Glutamatergic neuron (in vitro differentiated cells): ENCODE measurements at regions not wholly inside any gene's neighbourhood (a gene's known extent, or its start where the extent isn't known, plus 50 kb on each side); places are given as distances from the start of the nearest gene placed in this dataset.

Experiments
- DNase-seq: peaks from one replicate; pipeline ENCODE4 v3.0.0; 2022
- H3K27ac Mint-ChIP-seq: one replicate; pipeline ENCODE4 v1.8.0; 2020; ENCODE audit warnings: mild to moderate bottlenecking, mixed read lengths, inconsistent platforms; ENCODE audit not compliant: unreplicated experiment
- H3K27me3 Mint-ChIP-seq: one replicate; pipeline ENCODE4 v1.8.0; 2020; ENCODE audit warnings: mild to moderate bottlenecking, moderate library complexity, mixed read lengths, inconsistent platforms; ENCODE audit not compliant: unreplicated experiment
- H3K36me3 Mint-ChIP-seq: one replicate; pipeline ENCODE4 v1.8.0; 2020; ENCODE audit warnings: mild to moderate bottlenecking, mixed read lengths, inconsistent platforms; ENCODE audit not compliant: unreplicated experiment
- H3K4me1 Mint-ChIP-seq: one replicate; pipeline ENCODE4 v1.8.0; 2020; ENCODE audit warnings: mild to moderate bottlenecking, low read depth, mixed read lengths, inconsistent platforms; ENCODE audit not compliant: unreplicated experiment
- H3K4me3 Mint-ChIP-seq: one replicate; pipeline ENCODE4 v1.8.0; 2020; ENCODE audit warnings: mild to moderate bottlenecking, mixed read lengths, inconsistent platforms; ENCODE audit not compliant: unreplicated experiment
- H3K9me3 Mint-ChIP-seq: one replicate; pipeline ENCODE4 v1.8.0; 2020; ENCODE audit warnings: mild to moderate bottlenecking, moderate library complexity, mixed read lengths, inconsistent platforms; ENCODE audit not compliant: unreplicated experiment
- CTCF ChIP-seq: fragments of 200-600 bp; sonication (generic); IDR thresholded peaks from one replicate; pipeline ENCODE4 v1.5.0; 2021; ENCODE audit not compliant: partially characterized antibody, unreplicated experiment

GRCh38 chr9:1869843-1870242 lies 145.3 kb upstream of the SMARCA2 start:
- Mint-ChIP-seq H3K4me1 (no peaks in the 10 kb centered on the region), H3K36me3 (no peaks in the 10 kb centered on the region), H3K27me3 (no peaks in the 10 kb centered on the region), H3K4me3 (no peak overlapping the region), H3K9me3 (no peaks in the 10 kb centered on the region), H3K27ac (no peak overlapping the region)
- peak; percentile 31 for DNase-seq
- TF ChIP-seq CTCF, result peak; percentile 74

DNA sequence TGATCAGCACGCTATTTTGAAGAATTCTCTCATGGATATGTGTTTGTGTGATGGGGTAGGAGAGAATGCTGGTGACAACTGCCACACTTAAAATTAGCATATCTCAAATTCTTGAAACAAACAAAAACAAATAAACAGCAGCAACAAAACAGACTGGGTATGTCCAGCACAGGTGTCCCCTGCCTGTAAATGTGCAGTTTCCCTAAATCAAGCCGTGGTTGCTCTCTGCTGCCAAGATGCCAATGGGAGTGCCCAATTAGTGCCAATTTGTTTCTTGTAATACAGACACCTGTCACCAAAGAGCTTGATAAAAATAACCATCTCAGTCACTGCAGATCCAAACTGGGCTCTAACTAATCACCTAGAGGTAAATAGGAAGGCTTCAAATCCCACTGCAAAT lies 144.2 kb upstream of the SMARCA2 start:
- H3K4me1 Mint-ChIP-seq, result no peaks in the 10 kb centered on the region
- no peak overlapping the region for H3K4me3 Mint-ChIP-seq
- no peak for TF ChIP-seq CTCF
- no peaks in the 10 kb centered on the region for H3K36me3 Mint-ChIP-seq
- H3K27ac Mint-ChIP-seq, result no peak overlapping the region
- H3K9me3 Mint-ChIP-seq, result no peaks in the 10 kb centered on the region
- no peak for DNase-seq
- peaks cover 1% of the 10 kb centered on the region for H3K27me3 Mint-ChIP-seq

DNA sequence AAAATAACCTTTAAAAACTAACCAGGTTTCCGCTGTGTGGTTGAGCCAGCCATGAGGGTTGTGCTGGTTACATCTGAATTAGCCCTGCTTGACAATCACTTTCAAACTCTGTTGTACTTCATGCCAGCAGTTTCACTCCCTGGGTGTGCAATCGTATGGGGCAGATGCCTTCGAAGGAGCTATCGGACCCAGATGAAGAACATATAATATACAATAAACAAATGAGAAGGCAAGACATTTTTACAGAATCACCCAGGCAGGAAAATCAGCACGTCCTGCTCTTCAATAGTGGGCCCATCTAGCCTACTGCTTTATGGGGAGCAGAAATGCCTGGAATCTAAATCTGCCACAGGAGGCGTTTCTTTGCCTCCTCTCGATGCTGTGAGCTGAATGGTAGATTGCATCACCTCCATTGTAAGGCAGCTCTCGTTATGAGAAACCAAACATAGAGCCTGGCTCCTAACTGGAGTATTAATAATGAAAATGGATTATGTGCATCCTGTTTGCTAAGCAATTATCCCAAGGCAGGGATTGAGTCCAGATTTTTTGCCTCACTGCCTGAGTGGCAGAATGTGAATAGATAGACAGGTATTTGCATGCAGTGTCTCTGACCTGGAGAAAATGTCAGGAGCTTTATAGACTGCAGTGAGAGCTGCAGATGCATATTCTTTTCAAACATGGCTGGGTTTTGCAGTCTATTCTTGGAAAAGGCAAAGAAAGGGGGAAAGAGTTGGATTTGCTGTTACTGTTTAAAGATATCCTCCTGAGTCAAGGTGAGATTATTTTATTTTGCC lies 143.3 kb upstream of the SMARCA2 start:
- H3K4me1 Mint-ChIP-seq, result no peaks in the 10 kb centered on the region
- TF ChIP-seq CTCF, result no peak
- no peak for DNase-seq
- H3K27me3 Mint-ChIP-seq, result peaks cover 1% of the 10 kb centered on the region
- H3K27ac Mint-ChIP-seq, result no peak overlapping the region
- peaks cover 2% of the 10 kb centered on the region for H3K9me3 Mint-ChIP-seq
- H3K4me3 Mint-ChIP-seq, result no peak overlapping the region
- H3K36me3 Mint-ChIP-seq, result no peaks in the 10 kb centered on the region

- Mint-ChIP-seq H3K4me1 (no peaks in the 10 kb centered on the region), H3K36me3 (no peaks in the 10 kb centered on the region), H3K27ac (no peak overlapping the region), H3K27me3 (peaks cover 1% of the 10 kb centered on the region), H3K9me3 (peaks cover 2% of the 10 kb centered on the region), H3K4me3 (no peak overlapping the region)
- TF ChIP-seq CTCF, result no peak
- DNase-seq, result no peak
Observed at GRCh38 chr9:1875251-1875851, 139.8 kb upstream of the SMARCA2 start.

DNA sequence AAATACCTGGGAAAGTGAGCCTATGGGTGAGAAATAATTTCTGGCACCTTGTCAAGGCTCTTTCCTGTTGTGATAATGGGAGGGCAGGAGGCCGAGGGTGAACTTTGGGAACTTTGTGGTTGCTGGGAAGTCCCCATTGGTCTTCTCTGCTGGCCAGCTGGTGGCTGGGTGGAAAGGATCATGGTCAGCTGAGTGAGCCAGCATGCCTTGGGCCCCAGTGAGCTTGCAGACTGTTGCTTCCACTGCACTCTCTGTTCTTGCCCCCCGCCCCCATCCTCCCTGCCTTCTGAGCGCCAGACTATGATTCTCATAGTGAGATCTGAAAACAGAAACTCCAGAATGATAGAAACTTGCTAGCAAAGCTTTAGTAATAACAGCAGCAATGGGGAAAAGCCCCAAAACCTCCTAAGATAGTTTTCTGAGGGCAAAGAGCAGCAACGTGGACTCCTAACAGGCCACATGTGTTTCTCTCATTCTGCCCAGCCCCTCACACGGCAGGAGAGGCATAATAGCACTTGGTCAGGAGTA lies 139.2 kb upstream of the SMARCA2 start:
- Mint-ChIP-seq H3K4me3 (no peak overlapping the region), H3K27me3 (peaks cover 1% of the 10 kb centered on the region), H3K36me3 (no peaks in the 10 kb centered on the region), H3K9me3 (peaks cover 2% of the 10 kb centered on the region), H3K27ac (no peak overlapping the region), H3K4me1 (no peaks in the 10 kb centered on the region)
- no peak for TF ChIP-seq CTCF
- DNase-seq, result no peak
